Loucy (cell line): ENCODE measurements at regions not wholly inside any gene's neighbourhood (a gene's known extent, or its start where the extent isn't known, plus 50 kb on each side); places are given as distances from the start of the nearest gene placed in this dataset.

Experiments used
- EZH2phosphoT487 ChIP-seq: fragments of 200-600 bp; IDR thresholded peaks from 2 replicates; pipeline ENCODE4 v1.6.1; 2018; ENCODE audit warnings: antibody characterized with exemption, mild to moderate bottlenecking, moderate library complexity, borderline replicate concordance
- TF ChIP-seq, protein P1 (sequence below): fragments of 200-600 bp; sonication (generic); conservative IDR thresholded peaks from 2 replicates; pipeline ENCODE4 v1.5.1; 2014; ENCODE audit warnings: mild to moderate bottlenecking, antibody characterized with exemption, low read length

DNA sequence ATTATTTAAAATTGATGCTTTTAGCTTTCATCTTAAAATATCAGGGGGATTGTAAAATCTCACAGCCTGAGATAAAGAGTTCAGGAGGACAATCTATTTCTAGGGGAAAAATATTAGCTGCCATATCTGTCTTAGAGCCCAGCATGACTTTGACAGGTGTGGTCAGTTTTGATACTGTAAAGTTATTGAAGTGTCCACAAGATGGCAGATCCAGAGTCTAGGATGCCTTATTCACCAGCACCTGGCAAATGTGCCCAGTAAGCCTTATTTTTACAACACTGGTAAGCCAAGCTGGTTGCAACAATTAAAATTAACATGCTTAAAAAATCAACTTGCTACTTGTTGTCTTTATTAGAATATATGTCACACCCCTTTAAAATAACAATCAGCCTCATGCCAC, 579.3 kb downstream of the SH2D4B start:
- TF ChIP-seq, protein P1, sequence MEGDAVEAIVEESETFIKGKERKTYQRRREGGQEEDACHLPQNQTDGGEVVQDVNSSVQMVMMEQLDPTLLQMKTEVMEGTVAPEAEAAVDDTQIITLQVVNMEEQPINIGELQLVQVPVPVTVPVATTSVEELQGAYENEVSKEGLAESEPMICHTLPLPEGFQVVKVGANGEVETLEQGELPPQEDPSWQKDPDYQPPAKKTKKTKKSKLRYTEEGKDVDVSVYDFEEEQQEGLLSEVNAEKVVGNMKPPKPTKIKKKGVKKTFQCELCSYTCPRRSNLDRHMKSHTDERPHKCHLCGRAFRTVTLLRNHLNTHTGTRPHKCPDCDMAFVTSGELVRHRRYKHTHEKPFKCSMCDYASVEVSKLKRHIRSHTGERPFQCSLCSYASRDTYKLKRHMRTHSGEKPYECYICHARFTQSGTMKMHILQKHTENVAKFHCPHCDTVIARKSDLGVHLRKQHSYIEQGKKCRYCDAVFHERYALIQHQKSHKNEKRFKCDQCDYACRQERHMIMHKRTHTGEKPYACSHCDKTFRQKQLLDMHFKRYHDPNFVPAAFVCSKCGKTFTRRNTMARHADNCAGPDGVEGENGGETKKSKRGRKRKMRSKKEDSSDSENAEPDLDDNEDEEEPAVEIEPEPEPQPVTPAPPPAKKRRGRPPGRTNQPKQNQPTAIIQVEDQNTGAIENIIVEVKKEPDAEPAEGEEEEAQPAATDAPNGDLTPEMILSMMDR: peak; percentile 29; the same call in 1 of the 2 replicates
- no peak for TF ChIP-seq EZH2phosphoT487
